Smooth muscle cell (in vitro differentiated cells): ENCODE measurements at regions not wholly inside any gene's neighbourhood (a gene's known extent, or its start where the extent isn't known, plus 50 kb on each side); places are given as distances from the start of the nearest gene placed in this dataset.
A peak's percentile ranks its signal among the peaks of the same experiment; 100 is the strongest.

Experiments
- DNase-seq: peaks from one replicate; lab custom pipeline; 2025; ENCODE audit not compliant: unreplicated experiment; lab: John Stamatoyannopoulos, UW
- H2AFZ ChIP-seq: fragments of 200-600 bp; sonication (generic); 2 replicates; pipeline ENCODE4 v1.6.0; 2016; ENCODE audit warnings: antibody characterized with exemption, low read depth, mild to moderate bottlenecking
- H3F3A ChIP-seq: fragments of 200-600 bp; sonication (generic); 2 replicates; pipeline ENCODE4 v1.6.0; 2017; ENCODE audit warnings: antibody characterized with exemption, low read depth
- H3K27ac ChIP-seq: fragments of 200-600 bp; sonication (generic); 2 replicates; pipeline ENCODE4 v1.5.1; 2016; ENCODE audit warnings: low read depth, mild to moderate bottlenecking
- H3K27me3 ChIP-seq: fragments of 200-600 bp; sonication (generic); 2 replicates; pipeline ENCODE4 v1.6.1; 2016; ENCODE audit warnings: low read depth, mild to moderate bottlenecking
- H3K36me3 ChIP-seq: fragments of 200-600 bp; sonication (generic); 2 replicates; pipeline ENCODE4 v1.5.1; 2016; ENCODE audit warnings: low read depth
- H3K4me1 ChIP-seq: fragments of 200-600 bp; sonication (generic); 2 replicates; pipeline ENCODE4 v1.5.1; 2016; ENCODE audit warnings: low read depth
- H3K4me2 ChIP-seq: fragments of 200-600 bp; sonication (generic); 2 replicates; pipeline ENCODE4 v1.6.0; 2016; ENCODE audit warnings: mild to moderate bottlenecking
- H3K4me3 ChIP-seq: fragments of 200-600 bp; sonication (generic); 2 replicates; pipeline ENCODE4 v1.5.1; 2016; ENCODE audit warnings: mild to moderate bottlenecking
- H3K79me2 ChIP-seq: fragments of 200-600 bp; sonication (generic); 2 replicates; pipeline ENCODE4 v1.6.0; 2016; ENCODE audit warnings: low read depth, mild to moderate bottlenecking
- H3K9ac ChIP-seq: fragments of 200-600 bp; sonication (generic); 2 replicates; pipeline ENCODE4 v1.6.0; 2016; ENCODE audit warnings: low read depth
- H3K9me3 ChIP-seq: fragments of 200-600 bp; sonication (generic); replicated peaks from 2 replicates; pipeline ENCODE4 v1.5.1; 2016; ENCODE audit warnings: low read depth
- H4K20me1 ChIP-seq: fragments of 200-600 bp; sonication (generic); 2 replicates; pipeline ENCODE4 v1.6.0; 2016; ENCODE audit warnings: low read depth
- WGBS: methylation state at CpG from one replicate; pipeline ENCODE4 v1.1.7; 2016; ENCODE audit warnings: low lambda C conversion rate; 5-methylcytosine and 5-hydroxymethylcytosine counted together
- TF ChIP-seq, protein P1 (sequence below): fragments of 200-600 bp; sonication (generic); IDR thresholded peaks from 2 replicates; pipeline ENCODE4 v1.5.1; 2017; ENCODE audit warnings: borderline replicate concordance, mild to moderate bottlenecking, antibody characterized with exemption; ENCODE audit not compliant: insufficient read depth, poor library complexity, severe bottlenecking

DNA sequence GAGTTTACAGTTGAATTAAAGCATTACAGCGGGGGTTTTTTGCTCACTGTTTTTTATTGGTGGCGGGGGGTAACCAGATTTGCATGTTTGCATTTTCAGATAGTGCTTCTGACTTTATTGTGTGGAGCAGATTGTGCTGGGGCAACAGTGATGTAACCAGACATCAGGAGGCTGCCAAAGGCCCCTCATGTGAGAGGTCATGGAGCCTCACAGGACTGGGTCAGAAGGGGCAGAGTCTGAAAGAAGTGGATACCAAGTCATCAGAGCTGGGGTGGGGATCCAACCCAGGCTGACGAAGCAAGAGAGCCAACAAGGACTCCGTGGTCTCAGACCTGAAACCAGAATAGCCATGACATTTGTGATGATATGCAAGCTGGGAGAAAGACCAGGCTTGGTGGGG lies 259.4 kb upstream of the TAS2R1 start:
- Histone ChIP-seq H3K27me3 (no peaks in the 10 kb centered on the region), H3K4me1 (peaks cover 14% of the 10 kb centered on the region), H3K79me2 (no peaks in the 10 kb centered on the region), H3F3A (no peaks in the 10 kb centered on the region), H3K36me3 (no peaks in the 10 kb centered on the region), H4K20me1 (no peaks in the 10 kb centered on the region), H3K4me3 (no peak overlapping the region), H2AFZ (no peak overlapping the region), H3K4me2 (peak overlapping the region; percentile 49), H3K9me3 (no peaks in the 10 kb centered on the region), H3K9ac (no peak overlapping the region), H3K27ac (peak overlapping the region; percentile 45)
- WGBS: 66% methylated on average over 4 of the region's 4 CpGs
- TF ChIP-seq, protein P1, sequence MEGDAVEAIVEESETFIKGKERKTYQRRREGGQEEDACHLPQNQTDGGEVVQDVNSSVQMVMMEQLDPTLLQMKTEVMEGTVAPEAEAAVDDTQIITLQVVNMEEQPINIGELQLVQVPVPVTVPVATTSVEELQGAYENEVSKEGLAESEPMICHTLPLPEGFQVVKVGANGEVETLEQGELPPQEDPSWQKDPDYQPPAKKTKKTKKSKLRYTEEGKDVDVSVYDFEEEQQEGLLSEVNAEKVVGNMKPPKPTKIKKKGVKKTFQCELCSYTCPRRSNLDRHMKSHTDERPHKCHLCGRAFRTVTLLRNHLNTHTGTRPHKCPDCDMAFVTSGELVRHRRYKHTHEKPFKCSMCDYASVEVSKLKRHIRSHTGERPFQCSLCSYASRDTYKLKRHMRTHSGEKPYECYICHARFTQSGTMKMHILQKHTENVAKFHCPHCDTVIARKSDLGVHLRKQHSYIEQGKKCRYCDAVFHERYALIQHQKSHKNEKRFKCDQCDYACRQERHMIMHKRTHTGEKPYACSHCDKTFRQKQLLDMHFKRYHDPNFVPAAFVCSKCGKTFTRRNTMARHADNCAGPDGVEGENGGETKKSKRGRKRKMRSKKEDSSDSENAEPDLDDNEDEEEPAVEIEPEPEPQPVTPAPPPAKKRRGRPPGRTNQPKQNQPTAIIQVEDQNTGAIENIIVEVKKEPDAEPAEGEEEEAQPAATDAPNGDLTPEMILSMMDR: no peak
- DNase-seq: no peak

DNA sequence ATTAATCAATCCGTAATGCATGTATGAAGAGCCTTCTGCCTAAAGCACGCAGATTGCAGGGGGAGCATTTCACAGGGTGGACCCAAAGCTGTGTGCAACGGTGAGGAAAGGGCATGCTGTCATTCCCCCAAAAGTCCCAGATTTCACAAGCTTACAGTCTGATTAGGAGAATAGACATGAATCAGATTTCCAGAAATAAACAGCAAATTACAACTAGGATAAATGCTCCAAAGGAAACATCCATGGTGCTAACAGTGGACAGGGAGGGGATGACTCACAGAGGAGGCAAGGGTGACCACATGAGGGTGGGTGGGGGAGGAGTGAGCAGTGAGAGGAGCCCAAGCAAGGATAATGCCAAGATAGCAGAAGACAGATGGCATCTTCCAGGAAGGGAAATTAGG lies 258.4 kb upstream of the TAS2R1 start:
- DNase-seq: peak; percentile 30
- Histone ChIP-seq H3K4me2 (peak overlapping the region; percentile 49), H3K9me3 (no peaks in the 10 kb centered on the region), H3K9ac (peak overlapping the region; percentile 81), H2AFZ (no peak overlapping the region), H3K27ac (peak overlapping the region; percentile 91), H3K79me2 (no peaks in the 10 kb centered on the region), H3K4me1 (peaks cover 14% of the 10 kb centered on the region), H3K36me3 (no peaks in the 10 kb centered on the region), H3K4me3 (no peak overlapping the region), H3F3A (no peaks in the 10 kb centered on the region), H3K27me3 (no peaks in the 10 kb centered on the region), H4K20me1 (no peaks in the 10 kb centered on the region)
- 42% methylated on average over 3 of the region's 3 CpGs for WGBS
- TF ChIP-seq, protein P1: no peak

DNA sequence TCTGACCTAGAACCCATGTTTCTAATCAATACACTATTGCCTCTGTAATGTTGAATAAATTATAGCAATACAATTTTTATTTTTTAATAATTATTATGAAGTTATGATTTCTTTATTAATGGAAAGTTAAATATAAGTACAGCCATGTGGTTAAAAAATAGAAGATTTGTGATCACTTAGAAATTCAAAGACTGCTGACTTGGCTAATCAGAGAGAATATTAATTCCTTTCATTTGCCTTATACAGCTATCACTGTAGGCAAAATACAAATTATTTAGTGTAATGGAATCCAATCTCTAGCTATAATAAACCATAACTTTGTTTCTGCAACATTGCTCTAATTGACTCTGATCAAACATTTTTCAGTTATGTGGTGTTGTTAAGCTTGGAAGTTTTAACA lies 255.0 kb upstream of the TAS2R1 start:
- Histone ChIP-seq H3K4me2 (no peak overlapping the region), H3K27ac (no peak overlapping the region), H3K36me3 (no peaks in the 10 kb centered on the region), H3K4me1 (peaks cover 13% of the 10 kb centered on the region), H3F3A (no peaks in the 10 kb centered on the region), H3K4me3 (no peak overlapping the region), H3K9ac (no peak overlapping the region), H3K79me2 (no peaks in the 10 kb centered on the region), H2AFZ (no peak overlapping the region), H3K27me3 (no peaks in the 10 kb centered on the region), H3K9me3 (no peaks in the 10 kb centered on the region), H4K20me1 (no peaks in the 10 kb centered on the region)
- no peak for DNase-seq
- TF ChIP-seq, protein P1: no peak

DNA sequence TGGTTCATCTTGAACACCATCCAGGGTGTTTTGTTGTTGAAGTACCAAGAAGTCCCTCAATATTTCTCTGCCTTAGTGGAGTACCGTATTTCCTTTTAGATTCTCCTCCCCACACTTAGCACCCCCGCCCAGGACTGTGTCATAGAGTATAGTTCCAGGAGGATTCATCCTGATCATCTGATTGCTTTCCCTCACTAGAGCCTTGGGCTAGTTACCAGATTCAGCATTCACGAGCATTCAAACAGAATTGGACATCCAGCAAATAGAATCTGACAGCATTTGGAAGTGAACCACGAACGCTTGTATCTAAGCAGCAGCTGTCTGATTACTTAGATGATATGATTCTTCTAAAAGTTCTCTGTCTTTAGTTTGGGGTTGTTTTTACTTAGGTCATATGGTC lies 248.1 kb upstream of the TAS2R1 start:
- Histone ChIP-seq H3K27me3 (no peaks in the 10 kb centered on the region), H4K20me1 (no peaks in the 10 kb centered on the region), H2AFZ (no peak overlapping the region), H3F3A (no peaks in the 10 kb centered on the region), H3K4me1 (no peaks in the 10 kb centered on the region), H3K9ac (no peak overlapping the region), H3K4me3 (no peak overlapping the region), H3K9me3 (no peaks in the 10 kb centered on the region), H3K27ac (no peak overlapping the region), H3K79me2 (no peaks in the 10 kb centered on the region), H3K36me3 (no peaks in the 10 kb centered on the region), H3K4me2 (no peak overlapping the region)
- DNase-seq: no peak
- 92% methylated on average over 5 of the region's 5 CpGs for WGBS
- TF ChIP-seq, protein P1: no peak
